H9 (cell line): ENCODE measurements at regions not wholly inside any gene's neighbourhood (a gene's known extent, or its start where the extent isn't known, plus 50 kb on each side); places are given as distances from the start of the nearest gene placed in this dataset.

Experiments used
- DNase-seq: peaks from one replicate; pipeline ENCODE4 v3.0.0-alpha.2; 2017
- H2AFZ ChIP-seq: one replicate; pipeline ENCODE4 v1.6.1; 2013; ENCODE audit warnings: mild to moderate bottlenecking, low read length, control low read depth, moderate library complexity
- H2AK5ac ChIP-seq: 2 replicates; pipeline ENCODE4 v1.6.1; 2013; ENCODE audit warnings: low read length, control low read depth, mixed read lengths; ENCODE audit not compliant: insufficient read length
- H2BK120ac ChIP-seq: one replicate; pipeline ENCODE4 v1.6.1; 2013; ENCODE audit warnings: low read depth, mild to moderate bottlenecking, low read length, control low read depth, inconsistent platforms; ENCODE audit not compliant: poor library complexity, severe bottlenecking
- H2BK12ac ChIP-seq: 2 replicates; pipeline ENCODE4 v1.6.1; 2013; ENCODE audit warnings: low read length, control low read depth, mixed read lengths, low read depth; ENCODE audit not compliant: insufficient read length
- H2BK15ac ChIP-seq: 2 replicates; pipeline ENCODE4 v1.6.1; 2013; ENCODE audit warnings: low read depth, low read length, control low read depth
- H2BK20ac ChIP-seq: one replicate; pipeline ENCODE4 v1.6.1; 2013; ENCODE audit warnings: low read depth, mild to moderate bottlenecking, low read length, control low read depth, inconsistent platforms; ENCODE audit not compliant: poor library complexity, severe bottlenecking
- H2BK5ac ChIP-seq: 2 replicates; pipeline ENCODE4 v1.6.1; 2013; ENCODE audit warnings: low read length, control low read depth, mixed read lengths; ENCODE audit not compliant: insufficient read length
- H3K14ac ChIP-seq: 2 replicates; pipeline ENCODE4 v1.6.1; 2013; ENCODE audit warnings: low read length, control low read depth; ENCODE audit not compliant: insufficient read depth
- H3K18ac ChIP-seq: 2 replicates; pipeline ENCODE4 v1.6.1; 2013; ENCODE audit warnings: low read depth, mild to moderate bottlenecking, mixed read lengths, low read length, control low read depth; ENCODE audit not compliant: insufficient read length
- H3K23ac ChIP-seq: 2 replicates; pipeline ENCODE4 v1.6.1; 2013; ENCODE audit warnings: low read length, control low read depth, mixed read lengths, low read depth; ENCODE audit not compliant: insufficient read length
- H3K23me2 ChIP-seq: 2 replicates; pipeline ENCODE4 v1.6.1; 2013; ENCODE audit warnings: low read depth, mild to moderate bottlenecking, mixed read lengths, low read length, control low read depth; ENCODE audit not compliant: insufficient read length, poor library complexity, severe bottlenecking
- H3K27ac ChIP-seq: 2 replicates; pipeline ENCODE4 v1.5.1; 2013; ENCODE audit warnings: low read length, control low read depth, mixed read lengths, low read depth; ENCODE audit not compliant: insufficient read length
- H3K27me3 ChIP-seq: 2 replicates; pipeline ENCODE4 v1.6.1; 2013; ENCODE audit warnings: low read length, control low read depth, inconsistent platforms; ENCODE audit not compliant: insufficient read depth
- H3K4ac ChIP-seq: 2 replicates; pipeline ENCODE4 v1.6.1; 2013; ENCODE audit warnings: low read depth, mild to moderate bottlenecking, control low read depth, inconsistent platforms, low read length, moderate library complexity
- H3K4me1 ChIP-seq: 2 replicates; pipeline ENCODE4 v1.6.1; 2013; ENCODE audit warnings: low read length, control low read depth, inconsistent platforms; ENCODE audit not compliant: insufficient read depth
- H3K4me2 ChIP-seq: 2 replicates; pipeline ENCODE4 v1.6.1; 2013; ENCODE audit warnings: low read length, control low read depth, mixed read lengths; ENCODE audit not compliant: insufficient read length, insufficient read depth
- H3K56ac ChIP-seq: 2 replicates; pipeline ENCODE4 v1.6.1; 2013; ENCODE audit warnings: low read depth, mild to moderate bottlenecking, mixed read lengths, low read length, control low read depth; ENCODE audit not compliant: insufficient read length
- H3K79me1 ChIP-seq: 2 replicates; pipeline ENCODE4 v1.6.1; 2013; ENCODE audit warnings: low read depth, mild to moderate bottlenecking, moderate library complexity, low read length, control low read depth, inconsistent platforms; ENCODE audit not compliant: insufficient read depth, poor library complexity, severe bottlenecking
- H3K79me2 ChIP-seq: 2 replicates; pipeline ENCODE4 v1.6.1; 2013; ENCODE audit warnings: low read length, control low read depth, inconsistent platforms; ENCODE audit not compliant: insufficient read depth
- H3K9ac ChIP-seq: 2 replicates; pipeline ENCODE4 v1.6.1; 2013; ENCODE audit warnings: low read length, control low read depth, mixed read lengths; ENCODE audit not compliant: insufficient read length; ENCODE audit errors: extremely low read depth
- H3K9me3 ChIP-seq: one replicate; pipeline ENCODE4 v1.6.1; 2013; ENCODE audit warnings: low read depth, low read length, inconsistent platforms; ENCODE audit not compliant: control insufficient read depth
- H3T11ph ChIP-seq: one replicate; pipeline ENCODE4 v1.6.1; 2013; ENCODE audit warnings: mild to moderate bottlenecking, low read length, control low read depth, inconsistent platforms
- H4K20me1 ChIP-seq: one replicate; pipeline ENCODE4 v1.6.1; 2013; ENCODE audit not compliant: control insufficient read depth, insufficient read length, insufficient read depth
- H4K5ac ChIP-seq: 2 replicates; pipeline ENCODE4 v1.6.1; 2013; ENCODE audit warnings: low read depth, mild to moderate bottlenecking, mixed read lengths, low read length, control low read depth; ENCODE audit not compliant: insufficient read length
- H4K8ac ChIP-seq: replicated peaks from 2 replicates; pipeline ENCODE4 v1.6.1; 2013; ENCODE audit warnings: low read length, control low read depth, mixed read lengths, low read depth; ENCODE audit not compliant: insufficient read length
- H4K91ac ChIP-seq: 2 replicates; pipeline ENCODE4 v1.6.1; 2013; ENCODE audit warnings: low read depth, mild to moderate bottlenecking, moderate library complexity, mixed read lengths, low read length, control low read depth; ENCODE audit not compliant: insufficient read length
- H3K27ac Mint-ChIP-seq, 3 experiments: 2 replicates in 2 of 3; 3 replicates in 1 of 3; pipeline ENCODE4 v1.8.0; 2020 to 2021; ENCODE audit warnings: mixed read lengths in 3 of 3, mild to moderate bottlenecking in 1 of 3, moderate library complexity in 1 of 3
- H3K27me3 Mint-ChIP-seq: 2 replicates; pipeline ENCODE4 v1.8.0; 2021; ENCODE audit warnings: low read depth, mild to moderate bottlenecking, moderate library complexity, mixed read lengths
- H3K36me3 Mint-ChIP-seq, 3 experiments: 2 replicates in 2 of 3; 3 replicates in 1 of 3; pipeline ENCODE4 v1.8.0; 2020 to 2021; ENCODE audit warnings: low read depth in 3 of 3, mixed read lengths in 3 of 3; ENCODE audit not compliant: insufficient read depth in 1 of 3
- H3K4me1 Mint-ChIP-seq, 2 experiments: 2 replicates each; pipeline ENCODE4 v1.8.0; 2020; ENCODE audit warnings: mixed read lengths in 2 of 2
- H3K4me3 Mint-ChIP-seq, 2 experiments: 2 replicates in 1 of 2; 3 replicates in 1 of 2; pipeline ENCODE4 v1.8.0; 2020 to 2021; ENCODE audit warnings: mild to moderate bottlenecking in 2 of 2, mixed read lengths in 2 of 2, moderate library complexity in 1 of 2
- H3K9me3 Mint-ChIP-seq, 2 experiments: 2 replicates in 1 of 2; 3 replicates in 1 of 2; pipeline ENCODE4 v1.8.0; 2020; ENCODE audit warnings: mild to moderate bottlenecking in 2 of 2, mixed read lengths in 2 of 2, moderate library complexity in 1 of 2
- WGBS: extraction: QIAGEN DNeasy Blood & Tissue Kit; methylation state at CpG from one replicate; pipeline ENCODE4 v1.1.7; 2013; ENCODE audit warnings: missing lambda C conversion rate, low lambda C conversion rate, mixed read lengths; ENCODE audit not compliant: insufficient read length; ENCODE audit errors: extremely low coverage; 5-methylcytosine and 5-hydroxymethylcytosine counted together
- TF ChIP-seq, protein P1 (sequence below): fragments of 200-600 bp; sonication (generic); conservative IDR thresholded peaks from 3 replicates; pipeline ENCODE4 v1.8.0; 2021; ENCODE audit warnings: antibody characterized with exemption, mild to moderate bottlenecking

DNA sequence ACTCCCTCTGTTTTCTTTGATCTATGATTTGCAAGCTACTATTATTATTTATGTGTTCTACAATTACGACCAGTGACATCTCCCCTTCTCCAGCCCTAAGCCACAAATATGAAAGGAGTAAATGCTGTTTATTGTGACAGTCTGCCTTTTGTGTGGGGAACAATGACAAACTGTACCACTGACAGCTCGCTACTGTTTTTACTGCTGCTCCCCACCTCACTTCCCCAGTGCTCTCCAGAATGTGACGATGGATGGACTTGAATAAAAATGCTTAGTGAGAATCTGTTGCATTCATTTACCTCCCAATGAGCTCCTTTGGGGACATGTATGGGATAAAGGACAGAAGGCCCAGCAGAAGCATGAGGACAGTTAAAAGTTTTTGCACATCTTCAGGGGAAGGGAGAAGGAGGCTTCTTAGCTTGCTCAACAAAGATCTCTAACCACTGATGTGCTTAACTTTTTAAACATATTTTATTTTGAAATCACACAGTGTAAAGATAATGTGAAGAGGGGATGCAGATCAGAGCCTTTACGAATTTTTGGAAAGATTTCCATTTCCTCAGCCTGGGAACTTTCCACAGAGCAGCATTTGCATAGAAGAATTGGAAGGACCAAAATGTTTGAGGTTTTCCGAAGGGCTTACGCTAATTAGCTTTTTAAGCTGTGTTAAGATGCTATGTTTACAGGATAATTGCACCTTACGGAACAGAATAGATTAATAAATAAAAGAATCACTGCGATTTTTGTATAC lies 485.1 kb upstream of the TENM3 start:
- peaks cover 7% of the 10 kb centered on the region for H3K4me1 ChIP-seq
- H3K4me2 ChIP-seq = no peak overlapping the region
- no peak overlapping the region for H3K23ac ChIP-seq
- TF ChIP-seq, protein P1, sequence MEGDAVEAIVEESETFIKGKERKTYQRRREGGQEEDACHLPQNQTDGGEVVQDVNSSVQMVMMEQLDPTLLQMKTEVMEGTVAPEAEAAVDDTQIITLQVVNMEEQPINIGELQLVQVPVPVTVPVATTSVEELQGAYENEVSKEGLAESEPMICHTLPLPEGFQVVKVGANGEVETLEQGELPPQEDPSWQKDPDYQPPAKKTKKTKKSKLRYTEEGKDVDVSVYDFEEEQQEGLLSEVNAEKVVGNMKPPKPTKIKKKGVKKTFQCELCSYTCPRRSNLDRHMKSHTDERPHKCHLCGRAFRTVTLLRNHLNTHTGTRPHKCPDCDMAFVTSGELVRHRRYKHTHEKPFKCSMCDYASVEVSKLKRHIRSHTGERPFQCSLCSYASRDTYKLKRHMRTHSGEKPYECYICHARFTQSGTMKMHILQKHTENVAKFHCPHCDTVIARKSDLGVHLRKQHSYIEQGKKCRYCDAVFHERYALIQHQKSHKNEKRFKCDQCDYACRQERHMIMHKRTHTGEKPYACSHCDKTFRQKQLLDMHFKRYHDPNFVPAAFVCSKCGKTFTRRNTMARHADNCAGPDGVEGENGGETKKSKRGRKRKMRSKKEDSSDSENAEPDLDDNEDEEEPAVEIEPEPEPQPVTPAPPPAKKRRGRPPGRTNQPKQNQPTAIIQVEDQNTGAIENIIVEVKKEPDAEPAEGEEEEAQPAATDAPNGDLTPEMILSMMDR = no peak
- H2BK12ac ChIP-seq = no peak overlapping the region
- no peaks in the 10 kb centered on the region for H3K79me1 ChIP-seq
- H4K5ac ChIP-seq = no peak overlapping the region
- H2BK120ac ChIP-seq = no peak overlapping the region
- no peak overlapping the region for H3K18ac ChIP-seq
- no peaks in the 10 kb centered on the region for H3K27me3 ChIP-seq
- H3K36me3 Mint-ChIP-seq = no peaks in the 10 kb centered on the region
- no peak overlapping the region for H2BK20ac ChIP-seq
- no CpG with 5 or more reads among the region's 8 CpGs for WGBS
- H4K8ac ChIP-seq = no peak overlapping the region
- H3K4ac ChIP-seq = no peak overlapping the region
- H3K14ac ChIP-seq = no peak overlapping the region
- H3K27ac ChIP-seq = no peak overlapping the region
- no peaks in the 10 kb centered on the region for H3K27me3 Mint-ChIP-seq
- no peak for DNase-seq
- no peak overlapping the region for H2AK5ac ChIP-seq
- no peaks in the 10 kb centered on the region for H3K79me2 ChIP-seq
- no peak overlapping the region for H3K9ac ChIP-seq
- no peak overlapping the region for H3T11ph ChIP-seq
- H2AFZ ChIP-seq = no peak overlapping the region
- peaks cover 16 to 25% of the 10 kb centered on the region in 2 experiments for H3K4me1 Mint-ChIP-seq
- H4K91ac ChIP-seq = no peak overlapping the region
- H3K9me3 Mint-ChIP-seq = no peaks in the 10 kb centered on the region
- H2BK15ac ChIP-seq = no peak overlapping the region
- peak overlapping the region in 2 of 3 experiments; percentile 6 to 60; a peak in 2 of 7 replicates for H3K27ac Mint-ChIP-seq
- H3K4me3 Mint-ChIP-seq = peak overlapping the region in 1 of 2 experiments; percentile 25; a peak in 1 of 5 replicates
- H3K56ac ChIP-seq = no peak overlapping the region
- H3K23me2 ChIP-seq = no peaks in the 10 kb centered on the region
- no peaks in the 10 kb centered on the region for H3K9me3 ChIP-seq
- no peaks in the 10 kb centered on the region for H4K20me1 ChIP-seq
- no peak overlapping the region for H2BK5ac ChIP-seq
